ENCODE measurements at regions not wholly inside any gene's neighbourhood (a gene's known extent, or its start where the extent isn't known, plus 50 kb on each side); places are given as distances from the start of the nearest gene placed in this dataset.

DNA sequence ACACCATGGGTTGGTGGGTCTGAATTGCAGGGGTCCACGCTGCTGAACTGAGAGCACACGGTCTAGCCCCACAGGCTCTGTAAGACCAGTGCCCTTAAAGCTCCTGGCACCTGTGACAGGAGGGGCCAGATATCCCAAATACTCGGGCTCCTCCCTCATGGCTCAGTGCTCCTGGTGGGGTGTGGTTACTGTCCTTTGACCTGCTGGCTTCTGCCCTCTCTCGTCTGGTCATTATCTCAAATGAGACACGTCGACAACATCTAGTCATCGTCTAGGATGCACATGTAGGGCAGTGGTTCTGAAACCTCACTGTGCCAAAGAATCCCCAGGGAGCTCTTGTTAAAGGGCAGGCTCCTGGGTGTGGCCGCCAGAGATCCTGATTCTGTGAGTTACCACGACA, 258.4 kb downstream of the LOXHD1 start:
- DNase-seq (no peak), ATAC-seq (replicated peaks) (no peak)
- Mint-ChIP-seq H3K4me1 (peaks cover 4 to 12% of the 10 kb centered on the region in 2 donors), H3K4me3 (no peak overlapping the region), H3K36me3 (no peaks in the 10 kb centered on the region), H3K27me3 (peaks cover 11 to 16% of the 10 kb centered on the region in 2 donors), H3K27ac (no peak overlapping the region), H3K9me3 (no peaks in the 10 kb centered on the region)

DNA sequence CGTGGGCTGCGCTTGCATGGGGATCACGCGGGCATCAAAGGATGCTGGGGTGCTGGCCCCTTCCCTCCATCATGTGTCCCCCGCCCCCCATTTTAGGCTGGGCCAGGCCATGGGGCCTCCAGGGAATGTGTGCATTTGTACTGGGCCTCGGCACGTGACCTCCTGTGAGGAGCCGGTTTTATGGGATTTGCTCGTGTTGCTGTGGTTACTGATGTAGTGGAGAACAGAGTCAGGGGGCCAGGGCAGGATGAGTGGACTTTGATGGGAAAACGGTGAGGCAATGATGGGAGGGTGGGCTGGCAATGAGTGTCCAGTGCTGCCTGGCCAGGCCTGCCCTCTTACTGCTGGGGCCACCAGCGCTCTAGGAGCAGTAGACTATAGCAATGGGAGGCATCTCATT, 257.7 kb downstream of the LOXHD1 start:
- Mint-ChIP-seq H3K36me3 (no peaks in the 10 kb centered on the region), H3K27ac (no peak overlapping the region), H3K4me1 (peaks cover 4 to 12% of the 10 kb centered on the region in 2 donors), H3K27me3 (peaks cover 16 to 17% of the 10 kb centered on the region in 2 donors), H3K9me3 (no peaks in the 10 kb centered on the region), H3K4me3 (no peak overlapping the region)
- DNase-seq (no peak), ATAC-seq (replicated peaks) (no peak)

DNA sequence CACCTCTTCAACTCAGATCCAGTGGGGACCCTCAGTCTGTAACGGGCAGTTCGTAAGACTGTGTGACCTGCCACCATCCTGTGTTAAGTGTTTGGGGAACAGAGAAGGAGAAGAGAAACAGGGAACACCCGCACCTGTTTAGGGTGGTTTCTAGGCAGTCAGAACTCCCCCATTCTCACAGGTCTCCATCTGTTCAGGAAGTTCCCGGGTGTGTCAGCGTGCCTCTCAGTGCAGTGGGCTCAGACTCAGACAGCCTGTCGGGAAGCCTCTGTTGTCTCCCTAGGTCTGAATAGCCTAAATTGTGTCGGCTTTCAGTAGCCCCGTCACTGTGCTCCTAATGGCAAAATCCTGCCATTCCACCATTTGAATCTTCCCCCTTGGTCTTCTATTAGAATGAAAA, 256.6 kb downstream of the LOXHD1 start:
- ATAC-seq (replicated peaks): peak in 1 of 2 donors; percentile 33
- H3K9me3 Mint-ChIP-seq: no peaks in the 10 kb centered on the region
- H3K4me1 Mint-ChIP-seq: peaks cover 4 to 12% of the 10 kb centered on the region in 2 donors
- H3K36me3 Mint-ChIP-seq: no peaks in the 10 kb centered on the region
- DNase-seq: no peak
- H3K27ac Mint-ChIP-seq: no peak overlapping the region
- no peak overlapping the region for H3K4me3 Mint-ChIP-seq
- H3K27me3 Mint-ChIP-seq: peaks cover 17 to 21% of the 10 kb centered on the region in 2 donors

DNA sequence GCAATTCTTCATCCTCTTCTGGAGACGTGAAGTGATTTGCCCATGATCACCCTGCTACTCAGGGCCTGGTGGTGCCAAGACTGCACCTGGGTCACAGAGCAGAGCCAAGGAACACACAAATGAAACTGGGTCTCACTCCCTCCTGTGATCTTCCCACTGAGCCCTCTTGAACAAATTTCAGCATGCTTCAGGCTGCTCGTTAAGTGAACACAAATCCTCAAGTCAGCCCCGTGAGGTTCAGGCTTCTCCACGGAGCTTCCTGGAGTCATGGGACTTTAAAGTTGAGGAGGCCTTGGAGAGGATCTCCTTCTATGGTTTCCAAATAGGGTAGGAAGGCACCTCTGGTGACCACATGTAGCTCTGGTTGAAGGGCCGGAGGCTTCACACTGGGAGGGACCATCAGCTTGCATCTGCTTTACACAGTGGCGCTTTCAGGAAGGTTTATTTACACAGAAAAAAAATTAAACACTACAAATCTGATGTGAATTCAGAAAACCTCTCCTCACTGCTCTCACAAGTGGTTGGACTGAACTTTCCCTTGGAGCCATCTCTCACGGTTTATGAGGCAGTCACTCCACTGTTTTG, 255.4 kb downstream of the LOXHD1 start:
- Mint-ChIP-seq H3K27ac (no peak overlapping the region), H3K27me3 (peaks cover 17 to 23% of the 10 kb centered on the region in 2 donors), H3K9me3 (no peaks in the 10 kb centered on the region), H3K4me3 (no peak overlapping the region), H3K4me1 (peaks cover 4 to 12% of the 10 kb centered on the region in 2 donors), H3K36me3 (no peaks in the 10 kb centered on the region)
- ATAC-seq (replicated peaks) (no peak), DNase-seq (no peak)

DNA sequence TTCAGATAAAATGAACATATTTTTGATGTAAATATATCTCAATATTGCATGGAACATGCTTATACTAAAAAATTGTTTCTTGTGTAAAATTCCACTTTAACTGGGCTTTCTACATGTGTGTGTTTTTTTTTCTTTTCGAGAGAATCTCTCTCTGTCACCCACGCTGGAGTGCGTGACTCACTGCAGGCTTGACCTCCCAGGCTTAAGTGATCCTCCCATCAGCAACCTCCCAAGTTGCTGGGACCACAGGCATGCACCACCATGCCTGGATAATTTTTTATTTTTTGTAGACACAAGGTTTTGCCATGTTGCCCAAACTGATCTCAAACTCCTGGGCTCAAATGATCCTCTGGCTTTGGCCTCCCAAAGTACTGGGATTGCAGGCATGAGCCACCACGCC, 254.6 kb downstream of the LOXHD1 start:
- Mint-ChIP-seq H3K4me3 (no peak overlapping the region), H3K27me3 (peaks cover 21 to 26% of the 10 kb centered on the region in 2 donors), H3K4me1 (peaks cover 0 to 9% of the 10 kb centered on the region in 2 donors), H3K9me3 (no peaks in the 10 kb centered on the region), H3K36me3 (no peaks in the 10 kb centered on the region), H3K27ac (no peak overlapping the region)
- DNase-seq (no peak), ATAC-seq (replicated peaks) (no peak)

DNA sequence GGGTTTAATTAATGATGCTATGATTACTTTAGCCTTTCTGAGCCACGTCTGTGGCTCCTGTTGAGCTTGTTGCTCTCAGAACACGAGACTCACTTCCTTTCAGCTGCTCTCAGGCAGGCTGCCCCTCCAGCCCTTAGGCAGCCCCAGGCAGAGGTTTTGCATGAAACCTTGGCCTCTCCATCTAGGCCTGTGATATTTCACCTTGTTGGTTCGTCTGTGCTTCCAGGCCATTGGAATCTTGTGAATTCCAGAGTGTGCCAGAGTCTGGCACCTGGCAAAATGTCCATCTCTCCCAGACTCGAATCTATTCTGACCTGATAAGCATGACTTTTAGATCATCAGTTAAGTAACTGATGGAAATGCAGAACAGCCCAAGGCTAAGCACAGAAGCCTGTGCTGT, 254.1 kb downstream of the LOXHD1 start:
- H3K4me3 Mint-ChIP-seq: no peak overlapping the region
- H3K27ac Mint-ChIP-seq: no peak overlapping the region
- DNase-seq (no peak), ATAC-seq (replicated peaks) (no peak)
- H3K36me3 Mint-ChIP-seq: no peaks in the 10 kb centered on the region
- no peaks in the 10 kb centered on the region for H3K9me3 Mint-ChIP-seq
- peaks cover 25 to 28% of the 10 kb centered on the region in 2 donors for H3K27me3 Mint-ChIP-seq
- H3K4me1 Mint-ChIP-seq: peaks cover 0 to 6% of the 10 kb centered on the region in 2 donors

DNA sequence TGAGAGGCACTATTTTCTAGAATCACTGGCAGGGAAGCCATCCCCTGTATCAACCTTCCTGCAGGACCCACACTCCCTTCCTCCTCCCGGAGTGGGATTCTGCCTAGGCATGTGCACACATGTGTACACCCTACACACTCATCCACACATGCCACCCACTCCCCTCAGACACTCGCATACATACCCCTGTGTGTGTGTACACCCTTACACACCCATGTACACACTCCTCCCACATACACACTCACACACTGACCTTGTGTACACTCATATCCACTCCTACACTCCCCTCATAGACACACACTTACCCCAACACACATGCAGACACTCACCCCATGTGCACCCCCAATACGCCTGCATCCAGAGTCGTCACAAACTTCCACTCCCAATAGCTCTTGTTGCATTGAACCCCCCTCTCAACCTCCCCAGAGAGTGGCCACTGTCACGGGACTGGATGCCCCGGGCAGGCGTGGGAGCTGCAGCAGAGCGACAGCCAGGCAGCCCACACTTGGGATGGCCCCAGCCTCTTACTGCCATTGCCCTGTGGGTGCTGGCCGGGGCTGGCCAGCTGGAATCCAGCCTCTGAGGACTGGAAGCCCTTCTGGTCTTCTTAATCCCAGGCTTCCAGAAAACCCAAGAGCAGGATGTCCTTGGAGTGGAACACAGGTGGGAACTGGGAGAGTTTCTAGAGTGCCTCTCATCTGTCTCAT, 251.0 kb downstream of the LOXHD1 start:
- no peaks in the 10 kb centered on the region for H3K36me3 Mint-ChIP-seq
- no peaks in the 10 kb centered on the region for H3K4me1 Mint-ChIP-seq
- DNase-seq (no peak), ATAC-seq (replicated peaks) (no peak)
- no peaks in the 10 kb centered on the region for H3K9me3 Mint-ChIP-seq
- H3K27me3 Mint-ChIP-seq: peaks cover 23 to 26% of the 10 kb centered on the region in 2 donors
- no peak overlapping the region for H3K27ac Mint-ChIP-seq
- H3K4me3 Mint-ChIP-seq: no peak overlapping the region

DNA sequence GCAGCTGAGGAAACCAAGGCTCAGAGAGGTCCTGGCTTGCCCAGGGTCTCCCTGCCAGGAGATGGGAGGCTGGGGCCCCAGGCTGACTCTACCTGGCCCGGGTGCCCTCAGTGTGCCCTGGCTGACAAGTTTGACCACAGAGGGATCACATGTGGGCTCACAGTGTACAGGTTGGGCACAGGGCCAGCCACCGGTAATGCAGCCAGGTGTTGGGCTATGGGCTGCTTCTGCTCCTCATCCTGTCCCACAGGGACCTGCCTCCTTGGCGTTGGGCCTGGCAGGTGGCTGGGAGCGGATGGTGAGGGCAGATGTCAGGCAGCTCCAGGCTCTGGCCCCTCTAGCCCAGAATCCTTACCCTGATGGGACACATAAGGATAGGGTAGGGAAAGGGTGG, 250.5 kb downstream of the LOXHD1 start:
- Mint-ChIP-seq H3K27ac (no peak overlapping the region), H3K36me3 (no peaks in the 10 kb centered on the region), H3K27me3 (peaks cover 23 to 26% of the 10 kb centered on the region in 2 donors), H3K4me3 (no peak overlapping the region), H3K9me3 (no peaks in the 10 kb centered on the region), H3K4me1 (no peaks in the 10 kb centered on the region)
- ATAC-seq (replicated peaks): no peak
- no peak for DNase-seq

DNA sequence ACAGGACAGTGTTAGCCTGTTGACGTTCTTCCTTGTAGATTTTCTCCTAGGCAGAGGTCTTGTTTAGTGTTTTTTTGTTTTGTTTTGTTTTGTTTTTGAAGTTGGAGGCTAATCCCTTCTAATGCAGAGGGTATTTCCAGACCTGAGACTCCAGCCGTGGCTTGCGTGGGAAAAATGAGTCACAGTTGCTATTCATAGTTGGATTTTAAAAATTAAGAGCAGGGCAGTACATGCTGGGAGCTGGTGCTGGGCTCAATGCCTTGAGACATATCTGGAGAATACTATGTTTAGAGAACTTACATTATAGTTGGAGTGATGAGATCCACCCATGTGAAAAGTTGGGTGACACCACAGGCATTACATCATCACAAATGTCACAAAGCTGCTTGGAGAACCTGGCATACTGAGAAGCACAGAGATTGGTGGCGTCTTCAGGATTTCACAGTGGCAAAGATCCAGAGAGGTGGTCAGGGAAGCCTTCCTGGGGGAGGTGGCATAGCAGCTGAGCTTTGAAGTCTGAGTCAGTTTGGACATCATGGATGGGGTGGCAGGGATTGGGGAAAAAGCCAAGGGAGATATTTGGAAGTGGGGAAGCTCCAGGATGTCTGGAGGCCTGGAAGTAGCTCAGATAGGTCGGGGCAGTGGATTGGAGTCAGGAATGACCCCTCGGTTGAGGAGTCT, 249.4 kb downstream of the LOXHD1 start:
- ATAC-seq (replicated peaks) (no peak), DNase-seq (no peak)
- H3K27ac Mint-ChIP-seq: no peak overlapping the region
- no peaks in the 10 kb centered on the region for H3K9me3 Mint-ChIP-seq
- H3K36me3 Mint-ChIP-seq: no peaks in the 10 kb centered on the region
- no peaks in the 10 kb centered on the region for H3K4me1 Mint-ChIP-seq
- peaks cover 23 to 26% of the 10 kb centered on the region in 2 donors for H3K27me3 Mint-ChIP-seq
- H3K4me3 Mint-ChIP-seq: no peak overlapping the region

DNA sequence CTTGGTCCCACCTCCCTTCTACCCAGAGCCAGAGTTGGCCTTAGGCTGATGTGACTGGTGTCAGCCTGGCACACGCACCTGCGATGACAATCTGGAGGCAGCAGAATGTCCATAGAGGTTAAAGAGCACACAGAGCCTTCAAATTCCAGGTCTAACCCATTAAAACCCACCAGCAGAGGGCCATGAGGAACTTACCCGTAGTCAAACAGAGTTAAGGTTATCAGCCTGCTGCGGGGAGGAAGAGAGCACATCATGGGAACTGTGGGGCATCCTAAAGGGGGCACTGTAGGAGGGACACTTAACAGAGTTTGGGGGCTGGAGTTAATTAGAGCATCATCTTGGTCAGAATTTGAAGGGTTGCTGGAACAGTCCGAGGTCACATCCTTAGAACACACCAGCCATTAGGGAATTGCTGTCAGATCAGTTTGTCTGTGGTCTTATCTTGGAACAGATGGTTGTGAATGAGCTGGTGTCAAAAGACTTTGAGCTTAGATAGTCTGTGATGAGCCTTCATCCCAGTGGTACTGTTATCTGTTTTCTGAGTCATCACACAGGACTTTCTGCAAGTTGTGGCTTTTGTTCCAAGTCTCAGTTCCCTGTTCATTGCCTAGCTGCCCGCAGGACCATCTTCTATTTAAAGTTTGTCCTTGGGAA, 248.6 kb downstream of the LOXHD1 start:
- DNase-seq: no peak
- Mint-ChIP-seq H3K36me3 (no peaks in the 10 kb centered on the region), H3K4me1 (no peaks in the 10 kb centered on the region), H3K27me3 (peaks cover 23% of the 10 kb centered on the region in 2 donors), H3K27ac (no peak overlapping the region), H3K4me3 (no peak overlapping the region), H3K9me3 (no peaks in the 10 kb centered on the region)
- ATAC-seq (replicated peaks): peak in 1 of 2 donors; percentile 18

DNA sequence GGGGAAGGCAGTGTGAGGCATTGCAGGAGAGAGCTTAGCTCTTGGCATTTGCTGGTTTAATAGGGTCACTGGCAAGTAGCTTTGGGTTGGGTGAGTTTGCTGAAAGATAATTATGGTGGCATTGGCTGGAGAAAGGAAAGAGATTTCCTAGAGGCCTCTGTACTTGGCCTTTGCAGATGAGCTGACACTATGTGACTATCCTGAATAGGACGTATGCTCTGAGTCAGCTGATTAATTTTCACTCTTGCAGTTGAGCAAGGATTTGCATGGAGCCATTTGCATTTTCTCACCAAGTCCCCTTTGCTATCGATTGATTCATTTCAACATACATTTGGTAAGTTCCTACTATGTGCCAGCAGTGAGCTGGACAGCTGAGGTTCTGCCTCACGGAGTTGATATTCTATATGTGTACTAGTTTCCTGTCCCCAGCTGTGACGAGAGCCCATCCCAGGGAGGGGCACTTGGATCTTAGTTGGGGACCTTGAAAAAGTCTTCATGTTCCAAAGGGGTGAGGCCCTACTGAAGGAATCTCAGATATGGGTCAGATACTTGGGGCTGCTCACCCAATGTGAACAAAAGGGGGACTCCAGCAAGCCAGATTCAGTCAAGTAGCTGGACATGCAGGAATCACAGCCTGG, 245.7 kb downstream of the LOXHD1 start:
- H3K4me3 Mint-ChIP-seq: no peak overlapping the region
- no peaks in the 10 kb centered on the region for H3K9me3 Mint-ChIP-seq
- peaks cover 13 to 15% of the 10 kb centered on the region in 2 donors for H3K27me3 Mint-ChIP-seq
- ATAC-seq (replicated peaks): no peak
- DNase-seq: no peak
- no peaks in the 10 kb centered on the region for H3K4me1 Mint-ChIP-seq
- H3K27ac Mint-ChIP-seq: no peak overlapping the region
- no peaks in the 10 kb centered on the region for H3K36me3 Mint-ChIP-seq

DNA sequence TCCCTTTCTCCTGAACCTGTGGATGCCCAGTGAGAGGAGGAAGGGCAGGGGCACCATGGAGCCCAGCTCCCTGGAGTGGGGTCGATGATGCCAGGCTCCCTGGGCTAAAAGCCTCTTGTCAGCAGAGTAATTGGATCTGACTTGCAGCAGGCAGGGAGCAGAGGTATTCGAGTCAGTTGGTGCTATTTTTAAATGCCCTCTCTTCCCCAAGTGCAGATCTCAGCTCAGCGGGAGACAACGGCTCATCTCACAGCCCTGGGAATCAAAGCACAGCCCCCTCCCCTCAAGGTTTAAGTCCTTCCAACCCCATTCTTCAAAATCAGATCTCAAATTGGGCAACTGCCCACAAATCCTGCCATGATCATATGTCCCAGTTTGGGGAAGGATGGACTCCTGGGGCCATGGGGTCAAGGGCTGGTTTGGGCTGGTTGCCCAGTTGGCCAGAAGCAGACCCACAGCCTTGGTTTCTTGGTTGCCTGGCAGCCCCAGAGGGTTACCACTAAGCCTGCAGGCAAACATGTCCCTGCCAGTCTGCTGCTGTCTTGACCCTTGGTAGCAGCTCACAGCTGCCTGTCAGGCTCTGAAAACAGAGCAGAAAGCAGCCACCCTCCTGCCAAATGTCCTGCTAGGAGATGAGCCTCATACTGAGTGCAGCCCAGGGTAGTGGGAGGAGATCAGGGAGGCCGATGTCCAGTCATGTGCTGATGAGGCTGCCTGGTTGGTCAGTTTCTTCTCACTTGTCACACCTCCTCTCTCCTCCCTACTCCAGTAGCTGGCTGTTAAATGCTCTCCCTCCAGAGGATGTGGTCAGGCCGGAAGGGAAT, 244.9 kb downstream of the LOXHD1 start:
- no peaks in the 10 kb centered on the region for H3K4me1 Mint-ChIP-seq
- H3K36me3 Mint-ChIP-seq: no peaks in the 10 kb centered on the region
- H3K9me3 Mint-ChIP-seq: no peaks in the 10 kb centered on the region
- H3K27ac Mint-ChIP-seq: no peak overlapping the region
- H3K4me3 Mint-ChIP-seq: no peak overlapping the region
- H3K27me3 Mint-ChIP-seq: peaks cover 13 to 15% of the 10 kb centered on the region in 2 donors
- ATAC-seq (replicated peaks) (no peak), DNase-seq (no peak)

DNA sequence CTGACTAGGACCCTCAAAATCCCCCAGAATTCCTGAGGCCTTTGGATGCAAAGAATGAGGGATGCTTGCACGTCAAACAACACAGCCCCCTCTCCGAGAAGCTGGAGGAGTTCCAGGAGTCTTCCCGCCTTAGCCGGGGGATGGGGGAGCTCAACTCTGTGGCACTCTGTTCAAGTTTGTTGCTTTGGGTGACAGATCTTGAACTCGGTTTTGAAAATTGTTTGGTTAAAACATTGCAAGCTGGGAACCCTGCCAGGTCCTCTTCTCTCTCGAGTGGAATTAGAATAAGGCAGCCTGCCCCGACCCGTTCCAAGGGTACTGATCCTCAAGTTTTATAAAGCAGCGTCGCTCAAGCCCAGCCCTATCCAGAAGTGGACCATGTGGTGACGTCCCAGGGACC, 244.1 kb downstream of the LOXHD1 start:
- peaks cover 5 to 7% of the 10 kb centered on the region in 2 donors for H3K27me3 Mint-ChIP-seq
- no peak overlapping the region for H3K4me3 Mint-ChIP-seq
- H3K4me1 Mint-ChIP-seq: no peaks in the 10 kb centered on the region
- no peak overlapping the region for H3K27ac Mint-ChIP-seq
- H3K36me3 Mint-ChIP-seq: no peaks in the 10 kb centered on the region
- H3K9me3 Mint-ChIP-seq: no peaks in the 10 kb centered on the region
- ATAC-seq (replicated peaks): no peak
- no peak for DNase-seq
